ENCODE measurements at regions not wholly inside any gene's neighbourhood (a gene's known extent, or its start where the extent isn't known, plus 50 kb on each side); places are given as distances from the start of the nearest gene placed in this dataset.

DNA sequence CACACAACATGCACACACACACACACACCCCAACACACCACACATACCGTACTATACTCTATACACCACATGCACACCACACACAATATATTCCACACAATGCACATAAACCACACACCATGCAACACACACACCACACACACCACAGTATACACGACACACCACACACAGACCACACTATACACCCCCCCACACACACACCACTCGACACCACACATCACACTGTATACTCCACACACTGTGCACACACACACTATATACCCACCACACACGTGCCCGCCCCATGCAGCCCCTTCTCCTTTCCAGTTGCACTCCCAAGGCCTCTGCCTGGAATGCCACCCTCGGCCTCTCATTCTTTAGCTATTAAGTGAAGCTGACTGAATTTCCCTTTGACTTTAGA, 148.2 kb upstream of the NOCT start:
- TF ChIP-seq CTCF (conservative IDR thresholded peaks at IDR 0.05 in 1 of 2, IDR thresholded peaks at IDR 0.05 in 1 of 2; ENCODE audit: extremely low read depth in 1 of 2, insufficient read depth in 1 of 2, low read depth in 1 of 2, low read length in 2 of 2) (no peak), EZH2 (IDR thresholded peaks at IDR 0.05; ENCODE audit: borderline replicate concordance, low read length) (no peak)
